ENCODE measurements at regions not wholly inside any gene's neighbourhood (a gene's known extent, or its start where the extent isn't known, plus 50 kb on each side); places are given as distances from the start of the nearest gene placed in this dataset.

DNA sequence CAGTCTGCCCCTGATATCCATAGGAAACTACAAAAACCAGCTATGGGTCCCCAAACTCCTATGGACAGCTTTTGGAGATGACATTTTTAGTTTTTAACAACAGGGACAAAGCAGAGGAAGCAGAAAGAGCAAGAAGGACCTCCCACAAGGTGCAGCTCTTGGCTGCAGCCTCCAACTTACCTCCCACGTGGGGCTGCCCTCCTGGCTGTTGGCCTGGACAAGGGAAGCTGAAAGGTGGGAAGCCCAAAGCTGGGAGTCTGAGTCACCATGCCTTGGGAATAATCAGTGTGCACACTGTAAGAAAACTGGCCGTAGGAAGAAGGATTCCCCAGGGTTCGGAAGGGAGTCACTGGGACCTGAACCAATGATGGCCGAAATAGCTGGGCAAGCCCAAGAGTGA is 51.8 kb upstream of the PAX1 start:
- no peak for DNase-seq

DNA sequence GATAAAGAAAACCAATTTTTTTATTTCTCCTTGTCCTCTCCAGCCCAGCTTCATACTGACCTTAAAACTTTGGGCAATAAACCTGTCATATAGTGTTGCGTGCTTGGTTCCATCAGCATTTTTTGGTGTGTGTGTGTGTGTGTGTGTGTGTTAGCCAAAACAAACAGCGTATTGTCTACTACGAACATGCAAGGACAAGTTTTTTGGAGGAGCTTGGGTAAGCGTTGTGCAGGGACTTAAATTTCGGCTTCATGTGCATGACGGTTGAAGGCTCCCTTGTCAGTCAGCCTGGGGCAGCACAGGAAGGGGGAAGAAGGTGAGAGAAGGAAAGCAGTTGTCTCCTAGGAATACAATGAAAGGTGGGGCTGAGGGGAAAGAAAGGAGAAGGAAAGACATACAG is 62.0 kb upstream of the PAX1 start:
- DNase-seq, result no peak

DNA sequence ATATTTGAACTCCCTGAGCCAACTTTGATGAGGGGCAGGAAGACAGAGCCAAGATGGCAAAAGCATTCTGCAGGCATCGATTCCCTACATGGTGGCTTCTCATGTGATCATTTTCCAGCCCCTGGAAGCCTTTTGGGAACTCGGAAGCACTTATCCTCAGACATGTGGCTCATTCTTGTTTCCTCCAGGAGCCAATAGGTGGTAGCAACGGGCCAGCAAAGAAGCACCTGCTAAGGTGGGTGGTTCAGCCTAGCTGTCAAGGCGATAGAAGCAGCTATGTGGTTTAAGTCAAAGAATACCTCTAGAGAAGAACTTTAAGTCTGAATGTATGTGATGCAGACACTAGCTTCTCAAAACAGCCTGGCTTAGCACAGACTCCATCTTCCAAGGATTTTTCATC is 64.9 kb upstream of the PAX1 start:
- peak; percentile 13 for DNase-seq

- no peak for DNase-seq
These were observed 71.6 kb upstream of the PAX1 start for GRCh38 chr20:21633829-21634228.

DNA sequence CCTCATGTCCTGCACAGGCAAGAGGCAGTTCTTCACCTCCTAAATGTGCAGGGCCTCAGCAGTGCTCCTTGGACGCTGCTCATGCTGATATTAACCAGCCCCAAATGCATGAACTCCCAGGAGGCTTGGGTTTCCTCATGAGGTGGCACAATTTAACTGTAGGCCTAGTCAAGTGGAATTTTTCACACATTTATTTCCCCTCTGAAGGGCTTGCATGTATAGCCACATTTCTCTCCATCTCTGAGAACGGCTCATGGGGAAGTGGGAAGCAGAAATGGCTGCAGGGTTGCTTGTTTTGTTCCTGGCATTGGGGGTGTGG is 72.8 kb upstream of the PAX1 start:
- DNase-seq, result no peak

- no peak for DNase-seq
These were observed 73.3 kb upstream of the PAX1 start for GRCh38 chr20:21632031-21632734.

- DNase-seq, result no peak
These were observed 76.7 kb upstream of the PAX1 start for GRCh38 chr20:21628800-21629199.

DNA sequence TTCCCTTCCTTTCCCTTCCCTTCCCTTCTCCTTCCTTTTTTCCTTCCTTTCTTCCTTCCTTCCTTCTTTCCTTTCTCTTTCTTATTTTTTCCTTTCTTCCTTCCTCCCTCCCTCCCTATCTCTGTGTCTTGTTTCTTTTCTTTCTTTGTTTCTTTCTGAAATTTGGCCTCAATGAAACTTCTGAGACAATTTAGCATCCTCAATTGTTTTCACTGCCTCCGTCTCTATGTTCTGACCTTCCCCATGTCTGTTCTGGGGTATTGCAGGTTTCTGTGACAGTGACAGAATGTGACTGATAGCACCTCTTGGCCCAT is 81.7 kb upstream of the PAX1 start:
- DNase-seq, result no peak

- DNase-seq, result no peak
These were observed 82.2 kb upstream of the PAX1 start for GRCh38 chr20:21623074-21623780.

DNA sequence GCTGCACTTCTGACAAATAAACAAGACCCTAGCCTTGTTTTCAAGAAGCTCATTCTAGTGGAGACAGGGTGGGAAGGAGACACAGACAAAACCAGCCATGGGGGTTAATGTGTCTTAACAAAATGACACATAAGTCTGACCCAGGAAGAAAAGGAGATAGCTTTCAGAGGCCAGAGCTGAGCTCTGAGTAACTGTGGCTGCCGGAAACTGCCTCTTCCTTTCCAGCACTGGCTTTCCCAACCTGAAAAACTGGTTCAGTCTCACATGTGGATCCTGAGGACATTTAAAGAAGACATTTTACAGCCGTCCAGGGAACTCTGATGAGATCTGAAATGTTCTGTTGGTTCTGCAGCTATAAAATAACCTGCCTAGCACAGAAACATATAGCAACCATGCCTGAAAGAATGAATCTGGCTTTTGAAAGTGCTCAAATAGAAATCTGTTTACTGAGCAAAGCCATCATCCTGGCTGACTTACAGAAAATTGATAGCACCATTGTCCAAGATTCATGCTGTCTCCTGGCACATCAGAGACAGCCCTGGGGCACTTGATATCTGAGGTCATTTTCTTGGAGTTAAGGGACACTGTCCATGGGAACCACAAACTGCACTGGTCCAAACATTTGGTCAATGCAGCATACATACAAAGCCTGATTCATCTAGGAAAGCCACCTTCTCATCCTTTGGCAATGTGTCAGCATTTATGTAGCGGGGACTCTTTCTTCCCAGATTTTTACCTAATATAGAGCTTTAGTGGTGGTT is 83.2 kb upstream of the PAX1 start:
- no peak for DNase-seq

- DNase-seq, result no peak
These were observed 86.6 kb upstream of the PAX1 start for GRCh38 chr20:21618759-21619416.

DNA sequence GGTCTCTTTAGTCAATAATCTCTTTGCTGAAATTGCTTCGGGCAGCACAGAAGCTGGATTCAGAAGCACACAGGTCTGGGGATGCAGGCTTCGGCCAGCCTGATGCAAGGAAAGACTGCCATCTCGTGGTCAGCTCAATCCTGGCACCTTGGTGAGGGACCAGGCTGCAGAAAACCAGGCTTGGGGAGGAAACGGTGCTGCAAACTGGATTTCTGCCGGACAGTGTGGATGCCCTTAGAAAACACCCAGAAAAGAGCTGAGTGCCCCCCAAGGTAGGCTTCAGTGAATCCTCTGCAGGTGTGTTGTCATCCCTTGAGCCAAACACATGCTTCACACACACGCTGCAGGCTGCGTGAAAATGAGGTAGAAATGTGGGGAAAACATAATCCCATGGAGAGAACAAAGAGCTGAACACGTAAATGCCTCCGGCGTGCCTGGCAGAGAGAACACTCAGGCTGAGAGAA is 89.8 kb upstream of the PAX1 start:
- DNase-seq, result peak; percentile 74

DNA sequence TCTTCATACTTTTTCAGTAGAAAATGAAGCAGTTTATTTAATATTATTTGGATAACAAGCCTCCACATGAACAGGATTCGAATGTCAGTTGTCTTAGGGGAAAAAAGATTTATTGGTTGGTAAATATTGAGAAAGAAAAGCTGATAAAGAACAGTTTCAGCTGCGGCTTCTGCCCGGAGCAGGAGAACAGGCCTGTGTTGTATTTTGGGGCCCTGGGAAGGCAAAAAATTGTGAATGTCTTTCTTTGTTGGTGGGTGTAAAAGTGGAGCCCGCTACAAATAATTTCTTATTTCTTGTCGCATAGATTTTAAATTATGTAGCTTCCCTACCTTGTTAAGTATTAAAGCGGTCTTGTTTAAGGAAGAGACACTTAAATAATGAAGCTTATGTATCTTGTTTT is 90.5 kb upstream of the PAX1 start:
- DNase-seq, result no peak

DNA sequence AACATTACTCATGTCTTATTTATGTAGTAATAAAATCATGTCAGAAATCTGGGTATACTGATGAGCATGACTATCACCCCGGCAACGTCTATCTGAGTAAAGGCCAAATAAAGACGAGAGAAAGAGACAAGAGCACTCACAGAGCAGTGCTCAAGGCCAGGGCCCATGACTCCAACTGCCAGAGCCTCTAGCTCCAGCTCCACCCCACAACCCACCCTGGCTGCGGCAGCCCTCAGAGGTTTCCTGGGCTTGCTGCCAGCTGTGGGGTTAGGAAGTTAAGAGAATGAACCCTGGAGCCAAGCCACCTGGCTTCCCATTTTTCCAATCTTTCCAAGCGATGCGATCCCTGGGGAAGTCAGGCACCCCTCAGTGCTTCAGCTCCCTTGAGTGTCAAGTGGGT is 92.0 kb upstream of the PAX1 start:
- DNase-seq, result peak; percentile 49

DNA sequence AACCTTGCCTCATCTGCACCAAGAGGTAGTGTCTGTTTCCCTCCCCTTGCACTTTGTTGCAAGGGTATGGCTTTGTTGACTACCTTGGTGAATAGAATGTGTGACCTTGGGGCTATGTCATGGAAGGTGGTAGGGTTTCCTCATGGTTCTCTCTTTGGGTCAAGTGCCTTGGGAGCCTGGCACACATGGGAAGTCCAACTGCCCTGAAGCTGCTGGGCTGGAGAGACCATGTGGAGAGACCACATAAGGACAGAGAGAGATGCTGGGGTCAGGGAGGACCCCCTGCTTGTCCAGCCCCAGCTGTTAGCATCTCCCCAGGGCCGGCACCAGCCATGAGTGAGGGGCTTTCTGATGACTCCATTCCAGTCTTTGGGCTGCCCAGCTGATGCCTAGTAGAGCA is 95.5 kb upstream of the PAX1 start:
- no peak for DNase-seq

DNA sequence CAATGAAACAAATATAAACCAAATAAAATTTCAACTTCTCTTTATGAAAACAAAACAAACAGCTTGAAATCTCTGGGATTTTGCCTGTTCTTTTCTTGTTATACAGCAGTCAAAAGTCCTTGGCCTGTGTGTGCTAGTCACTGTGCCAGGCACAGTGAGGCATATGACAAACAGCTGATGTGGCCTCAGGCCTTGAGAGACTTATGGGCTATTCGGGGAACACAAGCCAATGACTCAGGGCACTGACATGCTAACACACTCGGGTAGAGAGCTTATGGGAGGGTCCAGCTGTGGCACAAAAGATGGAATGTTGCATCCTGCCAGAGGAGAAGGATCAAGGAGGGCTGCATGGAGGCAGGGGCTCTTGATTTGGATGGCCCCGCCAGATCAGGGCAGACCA is 95.4 kb upstream of the NKX2-2 start:
- DNase-seq, result no peak

GRCh38 chr20:21608777-21609176 is 94.9 kb upstream of the NKX2-2 start:
- DNase-seq, result no peak

GRCh38 chr20:21607971-21608725 is 94.3 kb upstream of the NKX2-2 start:
- DNase-seq, result no peak

- no peak for DNase-seq
These were observed 87.9 kb upstream of the NKX2-2 start for GRCh38 chr20:21601799-21602198.

DNA sequence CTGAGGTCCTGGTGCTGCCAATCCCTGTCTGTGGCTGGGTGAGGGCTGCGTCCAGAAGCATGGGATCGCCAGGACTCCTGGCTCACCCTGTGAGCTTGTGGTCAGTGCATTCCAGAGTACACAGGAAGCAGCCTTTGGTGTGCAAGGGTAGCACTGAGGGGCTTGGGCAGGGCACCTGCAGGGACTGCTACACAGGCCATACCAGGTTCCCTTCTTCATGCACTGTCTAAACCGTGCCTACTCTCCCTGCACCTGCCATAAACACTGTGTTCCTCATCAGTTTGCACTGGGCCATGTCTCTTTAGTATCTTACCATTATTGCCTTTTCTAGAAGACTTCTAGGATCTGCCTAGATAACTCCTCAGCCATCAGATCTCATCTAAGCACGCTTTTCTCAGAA is 72.8 kb upstream of the NKX2-2 start:
- no peak for DNase-seq

DNA sequence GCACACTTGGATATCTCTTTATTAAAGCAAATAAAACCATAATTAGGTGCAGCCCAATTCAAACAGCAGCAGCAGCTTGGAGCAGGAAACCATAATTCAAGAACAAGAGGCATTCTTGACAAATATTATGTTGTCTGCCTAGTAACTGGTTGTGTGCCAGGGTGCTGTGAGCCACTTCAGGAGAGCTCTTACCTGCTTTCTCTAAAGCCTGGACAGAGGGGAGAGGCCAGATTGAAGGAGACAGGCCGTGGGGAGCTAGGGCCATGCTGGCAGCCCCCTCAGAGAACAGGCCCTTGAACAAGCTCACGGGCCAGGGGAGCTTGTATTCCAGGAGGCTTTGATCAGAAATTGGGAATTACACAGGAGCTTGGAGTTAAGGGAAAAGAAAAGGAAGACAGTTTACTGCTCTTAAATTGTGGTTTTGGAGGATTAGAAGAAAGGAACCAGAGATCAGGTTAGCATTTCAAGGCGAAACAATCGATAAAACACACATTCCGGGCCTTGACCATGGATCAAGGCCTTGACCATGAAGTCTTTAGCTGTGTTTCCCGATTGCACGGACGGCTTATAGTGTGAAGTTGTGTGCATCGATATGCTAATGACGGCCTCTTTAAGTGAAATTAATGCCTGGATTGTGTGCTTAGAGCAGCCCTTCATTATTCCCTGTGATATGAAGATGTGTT is 69.8 kb upstream of the NKX2-2 start:
- peak; percentile 96 for DNase-seq

- DNase-seq, result no peak
These were observed 63.7 kb upstream of the NKX2-2 start for GRCh38 chr20:21577551-21577950.

All from NCI-H1436 (cell line).